HG03439 (cell line): ENCODE measurements at regions not wholly inside any gene's neighbourhood (a gene's known extent, or its start where the extent isn't known, plus 50 kb on each side); places are given as distances from the start of the nearest gene placed in this dataset.
"Not testable (repeated sequence)": the region's sequence is repeated elsewhere in the genome, so short reads cannot be mapped to it uniquely, and the experiment has no call there.

Experiments used
- ATAC-seq: cut with Tn5 transposase; IDR thresholded peaks from one replicate; pipeline ENCODE4 v1.9.1; 2021; ENCODE audit warnings: mild to moderate bottlenecking, moderate library complexity; ENCODE audit not compliant: unreplicated experiment

DNA sequence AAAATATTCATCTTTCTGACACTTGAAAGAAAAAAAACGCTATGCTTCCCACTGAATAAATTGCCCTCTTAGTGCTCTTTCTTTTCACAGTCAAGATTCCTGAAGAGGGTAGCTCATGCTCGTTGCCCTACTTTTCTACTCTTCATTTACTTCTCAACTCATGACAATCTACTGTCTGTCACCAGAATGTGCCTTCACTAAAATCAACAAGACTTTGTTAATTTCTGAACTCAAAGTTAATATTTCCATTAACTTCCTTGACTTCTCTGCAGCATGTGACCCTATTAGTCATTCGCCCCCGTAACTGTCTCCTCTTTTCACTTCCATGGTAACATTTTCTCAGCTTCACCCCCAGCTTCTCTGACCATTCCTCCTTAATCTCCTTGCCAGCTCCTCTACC lies 98.9 kb upstream of the MAPRE2 start:
- no peak for ATAC-seq

DNA sequence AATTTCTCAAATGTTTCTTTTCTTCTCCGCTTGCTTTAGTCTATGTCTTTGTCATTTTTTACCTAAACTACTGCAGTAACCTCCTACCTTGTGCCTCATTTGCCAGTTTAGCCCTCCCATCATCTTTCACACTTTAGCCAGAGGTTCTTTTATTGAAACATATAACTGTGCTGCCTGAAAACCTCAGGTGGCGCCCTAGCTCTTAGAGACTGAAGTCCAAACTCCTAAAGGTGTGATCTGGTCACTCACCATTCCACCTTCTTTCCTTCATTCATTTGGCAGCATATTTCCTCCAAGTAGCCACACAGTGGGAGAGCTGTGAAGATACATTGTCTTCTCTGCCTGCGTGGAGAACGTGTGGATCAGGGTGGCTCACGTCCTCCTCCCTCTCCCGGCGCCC lies 98.2 kb upstream of the MAPRE2 start:
- no peak for ATAC-seq

DNA sequence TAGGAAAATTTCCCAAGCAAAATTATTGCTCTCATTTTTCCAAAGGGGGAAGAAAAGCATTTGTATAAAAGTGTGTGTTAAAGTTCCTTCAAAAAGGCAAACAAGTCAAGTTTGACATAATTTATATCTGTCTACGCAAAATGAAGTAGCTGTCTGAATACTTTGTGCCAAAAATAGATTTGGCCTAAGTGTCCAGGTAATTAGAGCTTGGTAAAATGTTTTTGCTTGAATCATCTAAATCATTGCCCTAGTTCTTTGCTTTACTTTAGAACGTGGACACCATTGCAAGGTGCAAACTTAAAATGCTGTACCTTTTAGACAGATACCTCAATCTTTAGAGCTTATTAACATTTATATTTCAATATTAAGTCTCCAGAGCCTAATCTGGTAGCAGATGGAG lies 97.6 kb upstream of the MAPRE2 start:
- no peak for ATAC-seq

DNA sequence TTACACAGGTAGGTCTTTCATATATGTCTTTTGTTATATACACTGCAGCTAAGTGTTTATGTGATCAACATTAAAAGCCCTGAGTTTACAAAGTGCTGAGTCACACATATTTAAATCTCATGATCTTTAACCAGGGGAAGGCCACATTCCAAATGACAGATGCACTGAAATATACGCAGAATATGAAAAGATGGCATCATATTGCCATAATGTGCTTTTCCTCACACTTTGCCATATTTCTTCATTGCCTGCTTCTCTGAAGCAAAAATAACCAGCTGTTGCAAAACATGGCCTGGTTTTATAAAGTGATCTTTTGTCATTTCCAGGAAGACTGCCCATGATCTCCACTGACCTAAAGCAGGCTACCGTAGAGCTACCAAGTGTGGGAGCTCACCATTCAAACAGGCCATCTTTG lies 93.5 kb upstream of the MAPRE2 start:
- no peak for ATAC-seq

DNA sequence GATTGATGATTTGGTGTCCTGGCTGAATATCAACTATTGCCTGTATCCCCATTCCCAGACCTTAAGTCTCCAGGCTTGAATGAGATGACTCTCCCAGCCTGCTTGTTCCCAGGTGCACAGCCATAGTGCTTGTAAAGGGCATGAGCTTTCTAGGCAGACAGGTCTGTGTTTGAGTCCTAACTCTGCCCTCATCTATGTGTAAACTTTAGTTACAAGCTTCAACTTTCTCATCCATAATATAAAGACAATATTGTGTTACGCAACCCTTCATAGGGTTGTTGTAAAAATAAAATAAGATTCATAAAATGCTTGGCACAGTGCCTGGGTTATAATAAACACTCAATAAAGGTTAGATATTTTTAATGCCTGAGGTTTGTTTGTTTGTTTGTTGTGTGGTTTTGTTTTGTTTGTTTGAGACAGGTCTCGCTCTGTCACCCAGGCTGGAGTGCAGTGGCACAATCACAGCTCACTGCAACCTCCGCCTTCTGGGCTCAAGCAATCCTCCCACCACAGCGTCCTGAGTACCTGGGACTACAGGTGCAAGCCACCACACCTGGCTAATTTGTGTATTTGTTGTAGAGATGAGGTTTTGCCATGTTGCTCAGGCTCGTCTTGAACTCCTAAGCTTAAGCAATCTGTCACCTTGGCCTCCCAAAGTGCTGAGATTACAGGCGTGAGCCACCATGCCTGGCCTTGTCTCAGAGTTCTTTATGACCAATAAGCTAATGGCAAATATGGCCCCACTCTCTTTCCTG lies 89.4 kb upstream of the MAPRE2 start:
- no peak for ATAC-seq

DNA sequence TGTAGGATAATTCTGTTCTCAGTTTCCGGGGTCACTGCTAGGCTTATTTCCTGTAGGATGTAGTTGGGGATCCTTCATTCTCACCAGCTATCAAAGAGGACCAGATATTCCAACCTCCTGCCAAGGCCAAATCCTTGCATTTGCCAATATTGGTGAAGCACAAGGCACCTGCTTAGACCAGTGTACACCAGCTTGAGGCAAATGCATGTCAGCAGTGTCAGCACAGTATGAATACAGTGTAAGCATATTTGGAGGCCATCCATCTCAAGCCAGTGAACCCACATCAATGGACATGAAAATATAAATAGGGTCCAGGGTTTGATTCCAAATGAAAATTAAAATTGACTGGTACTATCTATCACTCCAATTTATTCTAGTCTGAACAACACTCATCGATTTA lies 88.0 kb upstream of the MAPRE2 start:
- no peak for ATAC-seq

DNA sequence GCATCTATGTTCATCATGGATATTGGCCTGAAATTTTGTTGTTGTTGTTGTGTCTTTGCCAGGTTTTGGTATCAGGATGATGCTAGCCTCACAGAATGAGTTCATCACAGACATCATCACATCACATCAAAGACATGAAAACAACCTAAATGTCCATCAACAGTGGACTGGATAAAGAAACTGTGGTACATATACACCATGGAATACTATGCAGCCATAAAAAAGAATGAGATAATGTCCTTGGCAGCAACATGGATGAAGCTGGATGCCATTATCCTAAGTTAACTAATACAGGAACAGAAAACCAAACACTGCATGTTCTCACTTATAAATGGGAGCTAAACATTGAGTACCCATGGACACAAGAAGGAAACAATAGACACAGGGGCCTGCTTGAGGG lies 85.7 kb upstream of the MAPRE2 start:
- not testable (repeated sequence) for ATAC-seq

DNA sequence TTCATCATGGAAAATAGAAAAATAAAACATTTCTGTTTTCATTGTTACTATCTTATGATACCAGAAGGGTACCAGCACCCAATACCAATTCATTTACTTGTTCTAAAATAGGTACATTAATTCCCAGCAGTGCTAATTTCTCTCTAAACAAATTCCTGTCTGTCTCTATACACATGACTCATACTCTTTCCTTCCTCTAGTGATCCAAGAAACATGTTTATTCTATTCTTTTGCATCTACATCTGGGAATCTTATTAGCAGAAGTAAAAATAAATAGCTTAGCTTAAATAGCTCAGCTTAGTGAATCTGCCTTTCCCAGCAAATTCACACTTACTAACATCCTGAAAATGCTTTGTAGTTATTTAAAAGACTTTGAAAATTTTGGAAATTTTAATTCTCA lies 84.5 kb upstream of the MAPRE2 start:
- ATAC-seq, result no peak

DNA sequence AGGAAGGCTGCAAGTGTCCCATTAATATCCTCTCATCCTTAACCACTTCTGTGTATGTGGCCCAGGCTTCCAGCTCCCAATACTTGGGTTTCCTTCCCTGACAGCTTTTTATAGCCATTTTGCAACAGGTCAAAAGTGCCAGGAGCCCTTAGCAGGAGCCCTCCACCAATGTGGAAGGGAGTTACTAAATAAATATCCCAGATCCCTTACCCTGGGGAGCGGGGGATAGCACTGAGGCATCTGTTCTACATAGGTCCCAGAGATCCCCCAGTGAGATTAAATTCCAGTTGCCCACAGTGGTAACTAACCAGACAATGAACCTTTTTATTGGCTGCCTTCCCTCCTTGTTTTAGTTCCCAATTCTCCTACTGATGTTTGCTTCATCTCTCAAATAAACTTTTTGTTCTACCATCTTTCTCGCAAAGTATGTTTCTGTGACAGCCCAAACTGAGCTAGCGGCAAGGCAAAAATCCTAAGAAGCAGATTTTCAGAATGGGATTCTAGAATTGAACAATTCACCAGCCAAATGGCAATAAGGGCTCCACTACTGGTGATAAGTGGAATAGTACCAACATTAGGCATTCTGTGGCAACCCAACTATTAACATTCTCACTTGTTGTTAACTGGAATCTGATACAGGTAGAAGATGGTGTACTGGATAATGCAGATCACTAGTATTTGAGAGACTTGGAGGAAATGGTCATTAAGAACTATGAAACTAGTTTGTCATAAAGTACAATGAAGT lies 83.9 kb upstream of the MAPRE2 start:
- ATAC-seq, result no peak

DNA sequence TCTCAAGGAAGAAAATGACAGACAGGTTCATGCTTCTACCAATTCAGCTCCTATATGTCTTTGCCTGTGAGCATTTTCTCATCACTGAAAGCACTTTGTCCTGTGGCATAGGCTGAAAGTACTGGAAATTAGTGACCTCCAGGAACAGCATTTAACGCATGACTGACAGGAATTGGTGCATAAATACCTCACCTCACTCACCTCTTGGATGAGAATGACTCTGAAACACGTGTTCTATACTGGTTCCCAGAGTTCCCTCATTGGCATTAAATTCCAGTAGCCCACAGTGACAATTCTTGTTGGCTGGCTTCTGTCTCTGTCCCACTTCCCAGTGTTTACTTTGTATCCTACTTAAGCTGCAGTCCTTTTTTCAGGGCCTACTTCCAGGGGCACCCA lies 83.4 kb upstream of the MAPRE2 start:
- ATAC-seq, result no peak

DNA sequence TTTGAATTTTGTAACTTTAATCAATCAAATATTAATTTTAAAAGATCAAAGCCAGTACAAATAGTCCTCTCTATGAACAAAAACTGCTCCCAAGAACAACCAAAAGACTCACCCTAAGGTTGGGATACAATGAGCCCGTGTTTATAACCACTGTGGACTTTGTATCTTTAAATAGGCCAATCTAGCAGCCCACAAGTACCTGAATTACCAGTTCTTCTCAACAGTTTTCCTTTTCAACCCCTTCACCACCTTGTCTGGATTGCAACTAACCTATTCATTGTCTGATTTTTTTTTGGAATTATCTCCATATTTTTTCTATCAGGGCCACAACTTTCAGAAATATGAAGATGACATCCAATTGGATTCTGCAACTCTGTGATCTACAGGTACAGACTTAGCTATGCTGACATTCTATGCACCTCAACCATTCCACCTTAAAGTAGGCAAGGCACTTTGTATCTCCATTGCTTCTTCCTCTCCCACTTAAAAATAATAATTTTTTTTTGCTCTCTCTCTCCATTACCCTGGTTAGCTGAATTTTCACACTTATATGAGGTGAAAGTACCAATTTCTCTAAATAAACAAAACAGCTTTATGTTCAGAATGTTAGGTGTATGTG lies 81.9 kb upstream of the MAPRE2 start:
- no peak for ATAC-seq

DNA sequence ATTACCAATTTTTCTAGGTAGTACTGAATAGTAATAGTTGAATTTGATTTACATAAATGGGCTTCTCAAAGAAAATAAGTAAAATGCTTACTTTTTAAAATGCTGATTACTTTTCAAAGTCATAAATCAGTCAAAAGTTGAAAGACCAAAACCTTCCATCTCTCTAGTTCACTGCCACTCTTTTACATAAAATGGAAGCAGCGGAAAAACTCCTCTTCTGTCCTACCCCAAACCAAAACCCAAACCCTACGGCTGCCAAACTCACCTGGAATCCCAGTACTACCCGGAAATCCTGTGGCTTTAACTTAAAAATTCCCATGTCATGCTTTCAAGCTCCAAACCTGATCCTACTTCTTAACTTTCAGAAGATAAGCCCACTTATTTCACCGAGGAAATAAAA lies 81.2 kb upstream of the MAPRE2 start:
- ATAC-seq, result no peak

DNA sequence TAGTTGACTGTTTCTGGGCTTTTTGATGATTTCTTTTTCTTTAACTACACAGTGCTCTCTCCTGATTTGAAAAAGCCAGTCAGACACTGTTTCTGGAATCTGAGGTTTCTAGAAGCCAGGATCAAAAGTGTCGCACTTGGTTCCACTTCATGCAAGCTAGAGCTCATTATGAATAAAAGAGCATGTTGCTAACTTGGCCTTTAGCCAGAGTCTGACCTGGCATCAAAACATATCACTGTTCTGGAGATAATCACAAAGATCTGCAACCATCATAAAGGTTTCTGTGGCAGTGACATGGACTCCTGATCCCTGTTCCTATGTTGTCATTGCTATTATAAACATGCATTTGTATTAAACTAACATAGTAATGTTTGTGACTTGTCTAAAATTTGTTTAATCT lies 76.1 kb upstream of the MAPRE2 start:
- ATAC-seq, result no peak

DNA sequence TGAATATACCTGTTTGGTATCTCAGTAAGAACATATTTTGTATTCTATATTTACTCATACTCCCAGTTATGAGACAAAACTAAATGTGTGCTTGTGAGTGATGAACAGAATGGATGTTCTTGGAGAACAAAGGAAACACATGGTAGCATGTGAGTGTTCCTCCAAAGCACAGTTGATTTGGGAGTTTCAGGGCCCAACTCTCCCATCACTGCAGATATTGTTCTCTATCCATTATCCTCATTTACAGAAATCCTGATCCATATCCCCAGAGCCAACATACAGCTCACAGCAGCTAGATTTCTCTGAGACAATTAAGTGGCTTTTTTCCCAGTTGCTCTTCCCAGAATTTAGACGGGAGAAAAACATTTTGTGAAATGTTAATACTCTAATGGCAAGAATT lies 75.6 kb upstream of the MAPRE2 start:
- ATAC-seq, result no peak

DNA sequence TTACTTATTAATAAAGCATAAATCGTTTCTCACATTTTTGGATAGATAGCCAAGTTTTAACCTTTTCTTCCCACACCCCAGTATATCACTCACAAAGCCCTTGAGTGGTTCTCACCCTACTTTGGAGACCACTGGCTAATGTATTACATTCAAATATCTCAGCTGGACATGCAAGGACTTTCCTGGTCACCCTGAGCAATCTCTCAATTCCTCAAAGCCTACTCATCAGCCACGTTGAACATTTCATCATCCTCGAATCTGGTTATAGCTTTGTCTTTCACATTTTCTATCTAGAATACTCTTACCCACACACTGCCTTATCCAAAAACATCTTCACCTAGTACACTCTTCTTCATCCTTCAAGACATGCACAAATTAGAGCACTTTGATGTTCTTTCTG lies 71.1 kb upstream of the MAPRE2 start:
- ATAC-seq, result no peak

DNA sequence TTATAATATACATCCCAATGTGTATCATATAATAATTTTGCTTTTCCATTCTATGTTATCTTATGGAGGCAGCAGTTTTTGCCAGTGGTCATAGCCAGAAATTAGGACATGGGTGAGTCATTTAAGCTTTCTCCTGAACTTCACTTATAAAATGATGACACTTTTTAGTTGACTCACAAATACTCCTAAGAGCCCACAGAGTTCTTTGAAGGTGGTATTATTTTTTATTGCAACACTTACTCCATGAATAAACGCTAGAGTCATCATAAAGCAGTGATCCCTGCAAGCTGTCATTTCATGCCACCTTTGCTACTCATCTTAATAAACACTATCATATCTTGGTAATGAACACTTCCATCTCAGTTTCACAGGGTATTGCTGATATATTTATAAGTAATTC lies 69.9 kb upstream of the MAPRE2 start:
- no peak for ATAC-seq

DNA sequence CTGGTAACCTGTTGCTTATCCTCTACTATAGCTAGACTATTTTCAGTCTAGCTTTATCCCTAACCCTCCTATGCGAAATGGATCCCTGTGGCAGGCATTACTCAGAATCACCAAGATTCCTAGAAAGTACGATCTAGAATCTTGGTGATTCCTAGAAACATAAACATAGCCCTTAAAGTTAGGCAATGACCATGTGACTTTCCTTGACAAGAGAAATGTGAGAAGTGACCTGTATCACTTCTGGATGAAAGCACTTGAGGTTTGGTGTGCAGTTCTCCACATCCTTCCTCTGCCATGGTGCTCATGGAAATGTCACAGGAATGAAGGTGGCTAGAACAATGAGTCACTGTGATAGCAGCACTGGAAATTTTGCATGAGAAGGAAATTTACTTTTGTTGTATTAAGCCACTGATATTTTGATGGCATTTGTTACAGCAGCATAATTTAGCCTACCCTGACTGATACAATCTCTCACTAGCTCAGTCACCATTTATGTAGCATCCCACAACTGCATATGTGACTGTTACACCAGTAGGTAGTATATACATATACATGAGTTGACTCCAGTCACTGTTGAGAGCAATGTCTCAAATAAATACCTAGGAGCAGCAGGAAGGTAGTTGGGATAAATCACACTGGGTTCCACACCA lies 68.3 kb upstream of the MAPRE2 start:
- ATAC-seq, result no peak

DNA sequence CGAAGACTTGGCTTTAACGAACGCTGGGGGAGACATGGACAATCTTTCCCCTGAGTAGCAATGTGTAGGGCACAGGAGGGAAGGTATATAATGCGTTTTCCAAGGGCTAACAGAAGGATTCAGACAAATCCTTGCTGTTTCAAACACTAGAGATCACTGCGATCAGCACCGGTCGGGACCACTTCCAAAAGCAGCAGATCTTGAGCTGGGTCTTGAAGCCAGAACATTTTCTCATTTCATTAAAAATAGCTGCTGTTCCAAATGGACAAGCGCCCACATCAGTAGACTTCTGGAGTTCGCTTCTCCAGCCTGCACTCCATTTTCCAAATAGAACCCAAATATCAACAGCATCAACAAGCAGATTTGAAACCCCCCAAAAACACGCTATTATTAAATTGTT lies 65.1 kb upstream of the MAPRE2 start:
- ATAC-seq, result no peak

DNA sequence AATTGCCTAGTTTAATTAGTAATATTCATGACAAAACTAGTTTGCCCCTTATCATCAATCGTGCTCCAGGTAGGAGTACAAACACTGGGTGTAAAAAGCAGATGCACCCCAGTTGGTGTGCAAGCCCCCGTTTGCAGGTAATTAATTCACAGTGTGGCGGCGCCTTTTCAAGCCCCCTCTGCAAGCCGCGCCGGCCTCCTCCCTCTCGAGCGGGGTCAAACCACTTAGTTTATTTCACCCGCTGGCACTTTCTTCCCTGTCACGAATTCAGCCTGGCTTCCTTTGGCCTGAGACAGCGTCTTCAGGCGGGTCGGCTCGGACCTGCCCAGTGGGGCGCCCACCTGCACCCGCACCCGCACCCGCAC lies 64.7 kb upstream of the MAPRE2 start:
- no peak for ATAC-seq

DNA sequence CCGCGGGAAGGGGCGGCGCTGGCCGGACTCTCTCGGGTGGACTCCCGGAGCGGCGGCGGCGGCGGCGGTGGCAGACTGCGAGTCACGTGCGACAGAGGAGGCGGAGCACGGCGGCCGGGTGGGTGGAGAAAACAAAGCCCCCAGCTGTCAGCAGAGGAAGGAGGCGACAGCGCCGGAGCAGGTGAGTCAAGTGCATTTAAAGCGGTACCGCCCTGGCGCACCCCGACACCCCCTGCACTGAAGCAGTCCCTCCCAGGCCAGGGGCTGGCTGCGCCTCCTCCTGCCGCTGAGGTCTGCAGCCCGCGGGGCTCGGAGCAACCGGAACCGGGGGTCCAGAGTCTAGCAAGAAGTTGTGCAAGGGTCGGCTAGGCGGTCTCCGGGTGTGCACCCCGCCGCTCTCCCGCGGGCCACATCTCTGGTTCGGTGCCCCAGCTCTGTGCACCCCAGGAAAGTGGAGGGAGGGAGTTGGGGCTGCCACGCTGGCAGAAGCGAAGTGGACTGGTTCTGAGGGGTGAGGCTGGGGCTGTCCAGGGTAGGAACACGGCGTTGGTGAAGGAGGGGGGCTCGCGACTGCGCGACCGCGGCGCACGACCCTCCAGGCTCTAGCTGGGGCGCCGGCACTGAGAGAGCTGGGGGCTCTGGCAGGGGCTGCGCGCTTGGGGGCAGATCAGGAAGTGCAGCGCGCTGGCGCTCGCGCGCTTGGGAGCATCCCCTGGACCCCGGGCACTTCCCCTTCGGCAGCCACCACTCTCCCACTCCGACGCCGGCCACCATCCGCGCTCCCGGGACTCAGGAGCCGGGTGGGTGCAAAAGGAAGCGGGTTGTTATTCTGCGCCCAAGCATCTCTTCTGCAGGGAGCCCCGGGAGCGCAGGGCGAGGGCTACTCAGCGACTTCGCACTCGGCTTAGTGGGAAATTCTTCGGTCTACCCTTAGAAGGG lies 64.0 kb upstream of the MAPRE2 start:
- ATAC-seq, result peak; percentile 76
